HEK293 (cell line): ENCODE measurements at regions not wholly inside any gene's neighbourhood (a gene's known extent, or its start where the extent isn't known, plus 50 kb on each side); places are given as distances from the start of the nearest gene placed in this dataset.

Source experiments
- ZNF350 ChIP-seq: fragments of 450-650 bp; formaldehyde crosslinking; IDR thresholded peaks from 2 replicates; pipeline ENCODE4 v1.5.0; 2017; ENCODE audit warnings: missing biosample characterization, mild to moderate bottlenecking, missing genetic modification characterization
- ZNF473 ChIP-seq: fragments of 450-650 bp; formaldehyde crosslinking; IDR thresholded peaks from 2 replicates; pipeline ENCODE4 v1.5.1; 2017; ENCODE audit warnings: missing biosample characterization, missing genetic modification characterization
- ZNF639 ChIP-seq: fragments of 450-650 bp; formaldehyde crosslinking; IDR thresholded peaks from 2 replicates; pipeline ENCODE4 v1.5.1; 2016; ENCODE audit warnings: missing biosample characterization, missing genetic modification characterization

- TF ChIP-seq ZNF473, result no peak
- TF ChIP-seq ZNF350 (tag by site-specific recombination), result no peak
- no peak for TF ChIP-seq ZNF639 (tag by site-specific recombination)
Measured at GRCh38 chr7:32428546-32428945, 61.6 kb downstream of the LSM5 start.
